A549 (cell line): ENCODE measurements at regions not wholly inside any gene's neighbourhood (a gene's known extent, or its start where the extent isn't known, plus 50 kb on each side); places are given as distances from the start of the nearest gene placed in this dataset.

Source experiments
- ATAC-seq, 2 experiments: fragments of 200-7000 bp in 1 of 2; fragments of >200 bp in 1 of 2; cut with Nextera tagmentation in 1 of 2; cut with Tn5 transposase in 1 of 2; 3 replicates each; pipeline versions ENCODE4 v1.8.0 to v1.9.1; 2018 to 2020; ENCODE audit warnings: mild to moderate bottlenecking in 1 of 2, moderate library complexity in 1 of 2
- CTCF ChIA-PET: fragments of 300-600 bp; sonication (Branson Sonifier 250); formaldehyde crosslinking; extraction: SDS; loops from one replicate; lab custom pipeline; 2021; ENCODE audit warnings: antibody characterized with exemption, inconsistent platforms; lab: Yijun Ruan, JAX
- POLR2A ChIA-PET: fragments of 350-600 bp; formaldehyde crosslinking; extraction: SDS; loops from one replicate; lab custom pipeline; 2021; ENCODE audit warnings: antibody characterized with exemption, inconsistent platforms; lab: Yijun Ruan, JAX
- DNase-seq, 2 experiments: peaks; one replicate each; pipeline versions ENCODE4 v3.0.0 to v3.0.0-alpha.2; 2011 to 2016; ENCODE audit warnings: low read depth in 1 of 2, low spot score in 1 of 2
- FAIRE-seq: peaks from 2 replicates; lab custom pipeline; 2011; peaks lifted over from hg19 to GRCh38; lab: Jason Lieb, UNC
- H3K27ac ChIP-seq, 2 experiments: fragments of >200 bp; sonication (Bioruptor Twin); formaldehyde crosslinking; 3 replicates each; pipeline ENCODE4 v1.5.1; 2016 to 2017
- H3K4me1 ChIP-seq: fragments of >200 bp; sonication (Bioruptor Twin); formaldehyde crosslinking; 3 replicates; pipeline ENCODE4 v1.6.1; 2016
- H3K4me2 ChIP-seq: fragments of >200 bp; sonication (Bioruptor Twin); formaldehyde crosslinking; 3 replicates; pipeline ENCODE4 v1.6.1; 2016
- H3K4me3 ChIP-seq: fragments of >200 bp; sonication (Bioruptor Twin); formaldehyde crosslinking; 3 replicates; pipeline ENCODE4 v1.5.1; 2016
- H3K9me3 ChIP-seq: fragments of >200 bp; sonication (Bioruptor Twin); formaldehyde crosslinking; 3 replicates; pipeline ENCODE4 v1.6.1; 2016
- CBX2 ChIP-seq: fragments of 200-600 bp; sonication (generic); IDR thresholded peaks from 2 replicates; pipeline ENCODE4 v1.6.1; 2016; ENCODE audit warnings: low read depth, mild to moderate bottlenecking, borderline replicate concordance
- CBX8 ChIP-seq: fragments of 200-600 bp; sonication (generic); IDR thresholded peaks from 2 replicates; pipeline ENCODE4 v1.6.1; 2016
- CHD4 ChIP-seq: fragments of 200-600 bp; sonication (generic); IDR thresholded peaks from 2 replicates; pipeline ENCODE4 v1.6.1; 2016; ENCODE audit warnings: antibody characterized with exemption, mild to moderate bottlenecking, borderline replicate concordance
- E2F6 ChIP-seq: IDR thresholded peaks from 2 replicates; pipeline ENCODE4 v1.6.1; 2012; ENCODE audit warnings: low read depth, borderline replicate concordance
- EHF ChIP-seq: fragments of 250-450 bp; sonication (Bioruptor Pico); IDR thresholded peaks from 2 replicates; pipeline ENCODE4 v1.5.0; 2020; ENCODE audit warnings: mild to moderate bottlenecking
- EP300 ChIP-seq, 2 experiments: fragments of >200 bp; sonication (Bioruptor Twin); formaldehyde crosslinking; IDR thresholded peaks; 2 replicates in 1 of 2; 3 replicates in 1 of 2; pipeline ENCODE4 v1.6.1; 2016 to 2017
- ESRRA ChIP-seq: fragments of 150-350 bp; IDR thresholded peaks from 2 replicates; pipeline ENCODE4 v1.6.1; 2014; ENCODE audit warnings: mild to moderate bottlenecking, low read length, borderline replicate concordance
- FOSL2 ChIP-seq, 2 experiments: fragments of 450-650 bp in 1 of 2; fragments of >200 bp in 1 of 2; sonication (Bioruptor Twin) in 1 of 2; formaldehyde crosslinking; IDR thresholded peaks; 2 replicates each; pipeline versions ENCODE4 v1.5.0 to v1.6.1; 2016 to 2020; ENCODE audit warnings: mild to moderate bottlenecking in 1 of 2, moderate library complexity in 1 of 2
- FOXS1 ChIP-seq: fragments of 250-450 bp; sonication (Bioruptor Pico); IDR thresholded peaks from 2 replicates; pipeline ENCODE4 v1.5.0; 2020; ENCODE audit warnings: mild to moderate bottlenecking, moderate library complexity
- HOXB13 ChIP-seq: fragments of 250-450 bp; sonication (Bioruptor Pico); IDR thresholded peaks from 2 replicates; pipeline ENCODE4 v1.5.0; 2020; ENCODE audit warnings: low read depth, mild to moderate bottlenecking, moderate library complexity
- JUN ChIP-seq, 2 experiments: fragments of >200 bp; sonication (Bioruptor Twin); formaldehyde crosslinking; IDR thresholded peaks; 2 replicates in 1 of 2; 3 replicates in 1 of 2; pipeline ENCODE4 v1.6.1; 2016 to 2017
- MAX ChIP-seq: IDR thresholded peaks from 2 replicates; pipeline ENCODE4 v1.6.1; 2012
- NFE2L2 ChIP-seq: fragments of 150-350 bp; conservative IDR thresholded peaks from 2 replicates; pipeline ENCODE4 v1.6.1; 2014; ENCODE audit warnings: low read length
- NPAS2 ChIP-seq: fragments of 250-450 bp; sonication (Bioruptor Pico); IDR thresholded peaks from 2 replicates; pipeline ENCODE4 v1.8.0; 2022; ENCODE audit warnings: mild to moderate bottlenecking, moderate library complexity, borderline replicate concordance
- NR3C1 ChIP-seq: fragments of >200 bp; sonication (Bioruptor Twin); formaldehyde crosslinking; IDR thresholded peaks from 3 replicates; pipeline ENCODE4 v1.6.1; 2017
- PBX3 ChIP-seq: IDR thresholded peaks from 2 replicates; pipeline ENCODE4 v1.6.1; 2012
- POLR2A ChIP-seq: IDR thresholded peaks from 2 replicates; pipeline ENCODE4 v1.6.1; 2012; ENCODE audit warnings: mild to moderate bottlenecking, low read length
- RAD21 ChIP-seq, 2 experiments: fragments of >200 bp in 1 of 2; sonication (Bioruptor Twin) in 1 of 2; formaldehyde crosslinking in 1 of 2; IDR thresholded peaks in 1 of 2; conservative IDR thresholded peaks in 1 of 2; 2 replicates in 1 of 2; 3 replicates in 1 of 2; pipeline ENCODE4 v1.6.1; 2012 to 2018; ENCODE audit warnings: inconsistent platforms in 1 of 2
- RARB ChIP-seq: fragments of 250-450 bp; sonication (Bioruptor Pico); IDR thresholded peaks from 2 replicates; pipeline ENCODE4 v1.8.0; 2021; ENCODE audit warnings: mild to moderate bottlenecking, moderate library complexity
- RFX5 ChIP-seq: fragments of 450-650 bp; IDR thresholded peaks from 2 replicates; pipeline ENCODE4 v1.7.1; 2014; ENCODE audit warnings: antibody characterized with exemption, mild to moderate bottlenecking, moderate library complexity
- RNF2 ChIP-seq: fragments of 200-600 bp; sonication (generic); IDR thresholded peaks from 2 replicates; pipeline ENCODE4 v1.6.1; 2016; ENCODE audit warnings: low read depth, mild to moderate bottlenecking, antibody characterized with exemption, moderate library complexity, borderline replicate concordance
- SMC3 ChIP-seq: fragments of >200 bp; sonication (Bioruptor Twin); formaldehyde crosslinking; IDR thresholded peaks from 3 replicates; pipeline ENCODE4 v1.6.1; 2018; ENCODE audit warnings: inconsistent platforms
- TFCP2L1 ChIP-seq: fragments of 250-450 bp; sonication (Bioruptor Pico); IDR thresholded peaks from 2 replicates; pipeline ENCODE4 v1.5.0; 2021; ENCODE audit warnings: mild to moderate bottlenecking
- TP53 ChIP-seq: fragments of 250-450 bp; sonication (Bioruptor Pico); IDR thresholded peaks from 2 replicates; pipeline ENCODE4 v1.5.0; 2021; ENCODE audit warnings: mild to moderate bottlenecking, moderate library complexity
- USF2 ChIP-seq: fragments of 450-650 bp; IDR thresholded peaks from 2 replicates; pipeline ENCODE4 v1.6.1; 2014; ENCODE audit warnings: antibody characterized with exemption
- ZFP36 ChIP-seq: fragments of 450-650 bp; IDR thresholded peaks from 2 replicates; pipeline ENCODE4 v1.6.1; 2014; ENCODE audit warnings: borderline replicate concordance; ENCODE audit not compliant: partially characterized antibody
- whole genome bisulfite sequencing: methylation state at CpG from one replicate; pipeline ENCODE4 v1.1.6; 2017; ENCODE audit errors: missing lambda C conversion rate; 5-methylcytosine and 5-hydroxymethylcytosine counted together
- TF ChIP-seq, protein P1 (sequence below): fragments of 150-350 bp; IDR thresholded peaks from 2 replicates; pipeline ENCODE4 v1.6.1; 2014; ENCODE audit warnings: low read depth, mild to moderate bottlenecking, low read length
- TF ChIP-seq, protein P2 (sequence below): fragments of 250-450 bp; sonication (Bioruptor Pico); IDR thresholded peaks from 2 replicates; pipeline ENCODE4 v1.5.0; 2020; ENCODE audit warnings: low read depth, mild to moderate bottlenecking, moderate library complexity
- TF ChIP-seq, protein P3 (sequence below): fragments of >200 bp; sonication (Bioruptor Twin); formaldehyde crosslinking; IDR thresholded peaks from 2 replicates; pipeline ENCODE4 v1.6.1; 2016

- FAIRE-seq (no peak), ATAC-seq (no peak)
Observed at GRCh38 chr1:103363008-103363365, 162.5 kb upstream of the RNPC3 start.

DNA sequence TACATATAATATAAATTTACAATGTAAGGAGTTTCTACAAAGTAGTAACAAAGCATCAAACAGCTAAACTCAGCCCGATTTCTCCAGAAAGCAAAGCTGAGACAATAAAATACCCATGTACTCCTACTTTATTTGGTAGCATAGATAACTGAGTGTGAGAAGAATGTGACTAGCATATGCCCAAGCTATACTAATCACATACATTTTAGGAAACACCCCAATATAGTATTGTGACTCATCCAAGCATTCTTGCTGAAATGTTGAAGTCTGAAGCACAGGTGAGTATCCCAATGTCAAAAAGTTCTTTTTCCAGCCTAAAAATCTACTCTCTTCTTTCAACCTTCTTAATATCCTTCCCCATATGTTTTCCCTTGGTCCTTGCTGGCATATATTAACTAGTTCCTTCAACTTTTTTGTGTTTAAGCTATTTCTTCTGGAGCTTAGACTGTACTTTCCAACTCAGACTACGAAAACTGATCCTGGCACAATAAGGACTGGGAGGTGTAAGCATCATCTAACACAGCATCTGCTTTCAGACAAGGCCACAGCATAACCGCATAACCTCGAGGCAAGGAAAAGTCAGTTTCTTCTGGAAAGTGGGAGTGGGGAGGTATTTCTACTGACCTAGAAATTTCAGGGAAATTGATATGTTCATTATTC is 163.0 kb upstream of the RNPC3 start:
- Histone ChIP-seq H3K9me3 (no peaks in the 10 kb centered on the region), H3K4me1 (no peaks in the 10 kb centered on the region), H3K4me3 (no peak overlapping the region), H3K27ac (no peak overlapping the region), H3K4me2 (no peak overlapping the region)
- TF ChIP-seq ZFP36 = no peak
- no peak for TF ChIP-seq RAD21 (conservative IDR thresholded peaks at IDR 0.05 in 1 of 2, IDR thresholded peaks at IDR 0.05 in 1 of 2)
- TF ChIP-seq JUN (IDR thresholded peaks at IDR 0.05) = no peak
- no peak for TF ChIP-seq NR3C1
- no peak for TF ChIP-seq SMC3
- no peak for TF ChIP-seq EHF (CRISPR knock-in tag)
- no peak for TF ChIP-seq POLR2A
- no peak for TF ChIP-seq TP53 (CRISPR knock-in tag)
- TF ChIP-seq NPAS2 (CRISPR knock-in tag) = no peak
- TF ChIP-seq RARB (CRISPR knock-in tag) = no peak
- no peak for TF ChIP-seq USF2
- TF ChIP-seq, protein P1, sequence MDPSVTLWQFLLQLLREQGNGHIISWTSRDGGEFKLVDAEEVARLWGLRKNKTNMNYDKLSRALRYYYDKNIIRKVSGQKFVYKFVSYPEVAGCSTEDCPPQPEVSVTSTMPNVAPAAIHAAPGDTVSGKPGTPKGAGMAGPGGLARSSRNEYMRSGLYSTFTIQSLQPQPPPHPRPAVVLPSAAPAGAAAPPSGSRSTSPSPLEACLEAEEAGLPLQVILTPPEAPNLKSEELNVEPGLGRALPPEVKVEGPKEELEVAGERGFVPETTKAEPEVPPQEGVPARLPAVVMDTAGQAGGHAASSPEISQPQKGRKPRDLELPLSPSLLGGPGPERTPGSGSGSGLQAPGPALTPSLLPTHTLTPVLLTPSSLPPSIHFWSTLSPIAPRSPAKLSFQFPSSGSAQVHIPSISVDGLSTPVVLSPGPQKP = no peak
- no peak for TF ChIP-seq RNF2
- no peak for TF ChIP-seq HOXB13 (CRISPR knock-in tag)
- no peak for TF ChIP-seq CBX2
- TF ChIP-seq, protein P2, sequence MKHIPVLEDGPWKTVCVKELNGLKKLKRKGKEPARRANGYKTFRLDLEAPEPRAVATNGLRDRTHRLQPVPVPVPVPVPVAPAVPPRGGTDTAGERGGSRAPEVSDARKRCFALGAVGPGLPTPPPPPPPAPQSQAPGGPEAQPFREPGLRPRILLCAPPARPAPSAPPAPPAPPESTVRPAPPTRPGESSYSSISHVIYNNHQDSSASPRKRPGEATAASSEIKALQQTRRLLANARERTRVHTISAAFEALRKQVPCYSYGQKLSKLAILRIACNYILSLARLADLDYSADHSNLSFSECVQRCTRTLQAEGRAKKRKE = no peak
- no peak for TF ChIP-seq FOXS1
- no peak for TF ChIP-seq PBX3
- FAIRE-seq (no peak), DNase-seq (no peak), ATAC-seq (no peak)
- ChIA-PET CTCF (no interaction called here), POLR2A (no interaction called here)
- 61% methylated on average over 4 of the region's 4 CpGs for WGBS

More at GRCh38 chr1:103363008-103363365, 162.5 kb upstream of the RNPC3 start:
- Histone ChIP-seq H3K4me3 (no peak overlapping the region), H3K9me3 (no peaks in the 10 kb centered on the region), H3K4me2 (no peak overlapping the region), H3K4me1 (no peaks in the 10 kb centered on the region), H3K27ac (no peak overlapping the region)
- no peak for DNase-seq
- CTCF ChIA-PET = no interaction called here
- TF ChIP-seq EHF (CRISPR knock-in tag) (no peak), CHD4 (no peak), ESRRA (no peak), TFCP2L1 (CRISPR knock-in tag) (no peak), NR3C1 (no peak), CBX8 (no peak), NFE2L2 (no peak), RFX5 (no peak), MAX (no peak), FOSL2 (IDR thresholded peaks at IDR 0.05) (no peak), FOSL2 (CRISPR knock-in tag; IDR thresholded peaks at IDR 0.05) (no peak), EP300 (IDR thresholded peaks at IDR 0.05) (no peak), E2F6 (no peak)
- TF ChIP-seq, protein P3, sequence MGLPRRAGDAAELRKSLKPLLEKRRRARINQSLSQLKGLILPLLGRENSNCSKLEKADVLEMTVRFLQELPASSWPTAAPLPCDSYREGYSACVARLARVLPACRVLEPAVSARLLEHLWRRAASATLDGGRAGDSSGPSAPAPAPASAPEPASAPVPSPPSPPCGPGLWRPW = no peak
- WGBS = 81% methylated on average over 5 of the region's 5 CpGs
- POLR2A ChIA-PET = no interaction called here
